HG02588 (cell line): ENCODE measurements at regions not wholly inside any gene's neighbourhood (a gene's known extent, or its start where the extent isn't known, plus 50 kb on each side); places are given as distances from the start of the nearest gene placed in this dataset.
"Not testable (repeated sequence)": the region's sequence is repeated elsewhere in the genome, so short reads cannot be mapped to it uniquely, and the experiment has no call there.

Experiments
- ATAC-seq: cut with Tn5 transposase; IDR thresholded peaks from one replicate; pipeline ENCODE4 v1.9.1; 2021; ENCODE audit warnings: mild to moderate bottlenecking, moderate library complexity; ENCODE audit not compliant: unreplicated experiment

DNA sequence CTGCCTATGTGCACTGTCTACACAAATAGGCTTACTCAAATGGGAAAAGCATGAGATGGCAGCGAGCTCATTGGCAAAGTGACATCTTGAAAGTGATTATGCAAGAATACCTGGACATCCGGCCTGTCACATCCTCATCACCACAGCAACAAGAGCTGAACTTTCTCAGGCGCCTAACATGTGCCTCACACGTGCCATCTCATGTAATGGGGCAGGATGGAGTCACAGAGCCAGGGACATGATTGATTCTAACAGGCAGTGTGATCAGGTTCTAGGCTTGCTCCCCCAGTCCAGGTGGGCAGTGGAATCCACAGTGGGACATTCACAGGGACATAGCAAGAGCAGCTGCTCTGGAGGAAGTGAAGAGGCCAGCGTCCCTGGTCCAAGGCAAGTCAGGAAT lies 192.3 kb upstream of the SSTR4 start:
- no peak for ATAC-seq

DNA sequence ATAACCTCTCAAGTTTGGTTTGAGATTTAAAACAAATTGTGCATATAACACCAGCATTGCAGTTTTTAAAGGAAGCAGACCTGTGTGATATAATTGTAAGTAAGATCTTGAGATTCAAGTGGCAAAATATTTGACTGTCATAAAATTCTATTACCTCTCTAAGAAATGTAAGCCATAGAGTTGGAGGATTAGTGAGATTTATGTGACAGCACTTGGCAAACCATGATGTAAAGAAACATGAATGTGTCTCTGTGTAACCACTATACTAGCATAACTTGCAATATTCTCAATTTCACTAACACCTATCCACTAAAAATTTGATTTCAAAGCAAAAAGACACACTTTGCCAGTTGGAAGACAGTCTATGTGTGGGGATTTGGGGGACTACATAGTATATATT lies 190.2 kb upstream of the SSTR4 start:
- ATAC-seq: no peak

DNA sequence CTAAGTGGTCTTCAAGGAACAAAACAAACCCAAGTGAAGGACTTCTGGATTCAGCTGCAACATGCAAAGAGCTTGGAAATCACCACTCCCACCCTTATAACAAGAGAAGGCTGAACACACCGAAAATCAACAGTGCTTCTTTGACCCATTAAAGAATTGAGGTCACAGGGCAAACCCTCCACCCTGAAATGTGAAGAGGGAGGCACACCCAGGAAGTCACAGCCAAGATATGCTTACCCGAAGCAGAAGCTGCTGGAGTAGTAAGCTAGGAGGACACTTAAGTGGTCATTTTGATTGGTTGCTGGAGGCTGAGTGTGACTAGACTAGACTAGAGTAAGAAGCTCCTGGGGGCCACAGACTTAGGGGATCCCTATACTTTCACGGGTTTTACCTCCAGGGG lies 188.2 kb upstream of the SSTR4 start:
- no peak for ATAC-seq

DNA sequence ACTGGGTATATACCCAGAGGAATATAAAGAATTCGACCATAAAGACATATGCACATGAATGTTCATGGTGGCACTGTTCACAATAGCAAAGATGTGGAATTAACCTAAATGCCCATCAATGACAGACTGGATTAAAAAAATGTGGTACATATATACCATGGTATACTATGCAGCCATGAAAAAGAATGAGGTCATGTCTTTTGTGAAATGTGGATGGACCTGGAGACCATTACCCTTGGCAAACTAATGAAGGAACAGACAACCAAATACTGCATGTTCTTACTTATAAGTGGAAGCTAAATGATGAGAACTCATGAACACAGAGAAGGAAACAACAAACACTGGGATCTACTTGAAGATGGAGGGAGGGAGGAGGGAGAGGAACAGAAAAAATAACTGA lies 186.7 kb upstream of the SSTR4 start:
- ATAC-seq: no peak

DNA sequence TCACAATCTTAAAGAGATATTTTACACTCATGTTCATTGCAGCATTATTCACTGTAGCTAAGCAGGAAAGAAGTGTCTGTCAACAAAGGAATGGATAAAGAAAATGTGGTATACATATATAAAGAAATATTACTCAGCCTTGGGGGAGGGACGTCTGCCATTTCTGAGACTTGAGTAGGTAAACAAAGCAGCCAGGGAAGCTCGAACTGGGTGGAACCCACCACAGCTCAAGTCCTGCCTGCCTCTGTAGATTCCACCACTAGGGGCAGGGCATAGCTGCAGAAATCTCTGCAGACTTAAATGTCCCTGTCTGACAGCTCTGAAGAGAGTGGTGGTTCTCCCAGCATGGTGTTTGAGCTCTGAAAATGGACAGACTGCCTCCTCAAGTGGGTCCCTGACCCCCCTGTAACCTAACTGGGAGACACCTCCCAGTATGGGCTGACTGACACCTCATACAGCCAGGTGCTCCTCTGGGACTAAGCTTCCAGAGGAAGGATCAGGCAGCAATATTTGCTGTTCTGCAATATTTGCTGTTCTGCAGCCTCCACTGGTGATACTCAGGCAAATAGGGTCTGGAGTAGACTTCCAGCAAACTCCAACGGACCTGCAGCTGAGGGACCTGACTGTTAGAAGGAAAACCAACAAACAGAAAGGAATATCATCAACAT lies 183.3 kb upstream of the SSTR4 start:
- not testable (repeated sequence) for ATAC-seq

DNA sequence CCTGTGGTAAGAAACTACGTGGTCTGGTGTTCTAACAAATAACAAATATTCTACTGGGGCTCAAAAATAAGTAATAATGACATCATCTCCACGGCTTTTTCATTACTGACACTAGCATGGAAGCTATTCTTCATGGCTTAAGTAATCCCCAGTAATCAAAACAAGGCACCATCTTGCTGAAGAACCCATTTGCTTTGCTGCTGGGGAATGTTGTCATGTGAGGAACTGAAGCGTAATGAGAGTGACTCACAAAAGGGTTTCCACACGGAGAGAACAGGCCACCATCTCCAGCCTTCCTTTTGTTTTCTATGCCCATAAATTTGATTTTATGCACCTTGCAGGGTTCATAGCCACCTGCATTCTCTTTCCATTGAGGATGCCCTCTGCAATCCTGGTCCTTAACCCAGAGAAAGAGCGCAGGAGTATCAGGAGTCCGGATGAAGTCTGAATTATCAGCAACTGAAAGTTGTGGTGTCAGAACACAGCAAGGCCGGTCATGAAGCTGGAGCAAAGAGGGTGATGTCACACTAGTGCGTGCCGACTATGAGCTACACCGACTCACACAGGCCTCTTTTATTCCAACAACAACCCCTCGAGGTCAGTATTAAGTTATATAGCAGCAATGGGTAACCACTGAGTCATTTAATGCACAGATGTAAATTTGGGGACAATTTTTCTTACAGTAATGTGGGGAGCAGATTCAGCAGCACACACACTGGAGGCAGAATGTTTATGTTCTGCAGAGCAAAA lies 173.7 kb upstream of the SSTR4 start:
- no peak for ATAC-seq

DNA sequence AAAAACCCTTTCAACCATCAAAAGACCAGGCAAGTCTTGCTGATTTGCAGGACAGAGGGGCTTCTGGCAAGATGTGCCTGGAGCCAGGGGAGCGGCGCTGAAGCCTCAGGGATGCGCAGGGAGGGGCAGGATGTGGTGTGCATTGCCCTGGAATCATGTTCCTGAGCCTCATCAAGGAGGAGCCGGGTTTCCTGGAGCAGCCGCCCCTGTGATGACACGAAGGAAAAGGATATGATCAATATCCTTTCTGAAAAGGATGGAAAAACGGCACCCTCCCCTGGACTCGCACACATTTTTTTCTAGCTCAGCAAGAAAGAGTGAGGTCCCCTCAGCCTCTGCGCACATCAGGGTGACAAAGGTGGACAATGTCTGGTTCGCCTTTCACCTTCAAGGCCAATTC lies 173.1 kb upstream of the SSTR4 start:
- no peak for ATAC-seq

DNA sequence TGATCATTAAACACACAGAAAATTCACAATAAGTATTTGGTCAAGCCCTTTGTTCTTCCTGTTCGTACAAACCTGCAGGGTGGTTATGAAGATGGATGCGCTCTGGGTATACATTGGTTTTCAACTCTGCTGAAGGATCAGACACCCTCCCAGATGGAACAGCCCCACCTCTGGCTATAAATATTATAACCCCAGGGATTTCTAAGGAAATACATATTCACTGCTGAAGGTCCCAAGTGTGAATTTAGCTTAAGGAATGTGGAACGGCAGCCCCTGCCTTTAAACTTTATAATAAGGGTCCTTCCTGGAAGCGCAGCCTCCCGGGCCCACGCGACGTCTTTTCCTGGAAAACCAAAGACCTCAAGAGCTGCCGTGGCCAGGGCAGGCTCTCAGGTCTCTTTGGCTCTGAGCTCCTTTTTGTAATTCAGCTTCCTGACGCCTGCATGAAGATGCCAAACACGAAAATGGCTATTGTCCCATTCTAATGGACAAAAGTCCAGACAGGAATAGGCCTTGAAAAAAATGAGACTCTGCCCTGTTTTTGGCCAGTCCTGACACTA lies 172.4 kb upstream of the SSTR4 start:
- no peak for ATAC-seq

DNA sequence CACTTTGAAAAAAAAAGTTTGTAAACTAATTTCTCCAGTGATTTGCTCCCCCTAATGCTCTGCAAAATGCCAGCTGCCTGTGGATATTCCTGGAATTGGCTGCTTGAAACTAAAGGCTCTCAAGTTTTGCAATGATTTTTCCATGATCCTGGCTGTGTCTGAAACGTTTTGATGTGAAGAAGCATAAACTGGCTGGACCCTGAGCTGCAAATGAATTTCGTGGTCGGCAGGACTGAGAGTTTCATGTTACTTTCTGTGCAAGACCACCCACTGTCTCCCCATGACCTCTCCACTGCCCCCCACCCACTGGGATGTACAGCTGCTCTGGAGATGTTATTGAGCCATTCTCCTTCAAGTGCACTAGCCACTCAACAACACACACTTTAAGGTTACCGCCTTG lies 171.3 kb upstream of the SSTR4 start:
- no peak for ATAC-seq

DNA sequence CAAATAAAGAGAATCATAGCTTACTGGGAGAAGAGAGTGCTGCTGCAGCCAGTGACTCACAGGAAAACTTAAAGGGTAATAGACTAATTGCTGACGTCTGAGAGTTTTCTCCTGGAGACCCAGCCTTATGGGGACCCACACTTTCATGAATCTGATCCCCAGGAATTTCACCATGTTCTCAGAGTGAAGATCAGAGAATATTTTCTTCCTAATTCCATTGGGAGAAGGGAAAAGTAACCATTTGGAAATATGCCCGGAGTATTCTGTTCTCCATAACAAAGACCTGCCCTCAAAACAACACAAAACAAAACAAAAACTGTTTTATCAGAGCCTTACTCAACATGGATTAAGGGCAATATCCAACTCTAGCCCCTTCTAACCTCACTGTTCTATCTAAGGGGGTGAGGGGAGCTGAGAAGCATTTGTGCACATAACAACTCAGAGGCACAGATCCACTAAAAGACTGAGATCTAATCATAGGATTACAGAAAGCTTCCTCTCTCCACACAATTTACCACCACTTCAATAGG lies 168.2 kb upstream of the SSTR4 start:
- ATAC-seq: no peak

DNA sequence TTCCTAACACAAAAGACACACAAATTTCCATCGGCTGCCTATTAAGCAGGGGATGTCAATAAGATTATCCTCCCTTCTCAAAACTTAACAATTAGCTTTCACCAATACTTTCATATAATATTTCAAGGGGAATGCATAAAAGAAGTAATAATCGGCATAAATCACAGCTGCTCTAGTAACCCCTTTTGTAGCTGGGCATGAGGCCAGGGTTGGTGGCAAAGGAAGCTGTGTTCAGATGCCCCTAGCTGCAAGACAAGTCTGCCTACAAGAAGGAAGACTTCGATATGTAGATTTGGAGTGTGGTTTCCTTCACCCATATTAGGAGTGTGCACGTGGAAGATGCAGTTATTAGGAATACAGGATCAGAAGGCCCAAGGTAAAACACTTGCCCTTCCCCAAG lies 156.9 kb upstream of the SSTR4 start:
- no peak for ATAC-seq

DNA sequence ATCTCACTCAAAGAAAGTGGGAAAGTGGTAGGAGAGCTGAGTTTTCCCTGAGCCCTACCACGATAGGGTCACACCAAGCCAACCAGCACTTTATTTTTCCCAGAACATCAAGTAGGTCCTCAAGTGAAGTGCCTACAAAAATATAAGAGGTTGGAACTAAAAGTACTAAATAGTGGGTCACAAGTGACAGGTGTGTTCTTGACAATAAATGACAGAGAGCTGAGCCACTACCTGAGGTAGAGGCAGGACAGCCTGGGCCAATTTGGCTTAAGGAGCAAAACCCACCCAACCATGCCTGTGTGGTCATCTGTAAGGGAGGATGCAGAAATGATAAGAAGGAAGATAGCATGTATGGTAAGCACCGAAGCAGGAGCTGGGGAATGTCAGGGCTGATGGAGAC lies 154.8 kb upstream of the SSTR4 start:
- no peak for ATAC-seq

DNA sequence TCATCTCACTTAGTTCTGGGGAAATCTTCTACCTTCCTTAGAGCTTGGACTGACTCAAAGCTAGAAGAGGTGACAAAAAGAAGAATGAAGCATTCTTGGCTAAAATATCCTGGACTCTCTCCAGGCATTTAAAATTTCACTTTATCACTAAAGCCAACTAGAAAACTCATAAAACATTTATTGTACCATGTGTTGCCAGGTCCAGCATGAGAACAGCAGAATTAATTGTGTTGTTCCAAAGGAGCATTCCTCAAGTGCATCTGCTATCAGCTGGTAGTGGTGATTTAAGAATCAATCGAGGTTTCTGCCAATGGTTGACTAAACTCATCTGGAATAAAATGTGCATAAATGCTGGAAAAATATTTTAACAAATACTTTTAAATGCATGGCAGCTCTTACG lies 147.3 kb upstream of the SSTR4 start:
- no peak for ATAC-seq

DNA sequence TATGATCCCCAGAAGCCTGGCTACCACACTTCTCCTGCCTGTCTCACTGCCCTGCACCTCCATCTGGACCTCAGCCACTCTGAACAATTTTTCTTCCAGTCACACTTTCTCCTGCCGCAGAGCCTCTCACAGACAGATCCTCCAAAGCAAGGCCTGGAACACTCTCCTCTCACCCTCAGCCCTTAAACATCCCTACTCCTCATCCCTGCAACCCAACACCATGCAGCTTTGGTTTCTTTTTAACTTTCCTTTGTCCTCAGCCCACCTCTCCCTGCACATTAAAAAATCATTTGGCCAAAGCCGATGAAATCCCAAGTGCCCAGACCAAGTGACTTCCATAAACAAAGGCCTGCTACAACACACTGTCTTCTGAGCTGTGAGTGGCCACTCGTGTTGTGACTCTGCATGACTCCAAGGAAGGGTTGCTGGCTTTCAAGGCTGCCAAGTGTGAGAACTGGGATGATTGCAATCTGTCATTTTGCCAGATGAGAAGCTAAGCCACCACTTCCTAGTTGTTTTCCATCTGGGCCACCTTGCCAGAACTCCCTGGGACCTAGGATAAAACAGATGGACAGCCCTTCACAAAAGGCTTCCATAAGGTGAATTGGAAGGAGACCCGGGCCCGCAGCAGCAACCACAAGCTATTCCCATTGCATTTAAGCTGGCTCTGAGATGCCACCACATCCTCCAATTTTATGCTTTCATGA lies 144.4 kb upstream of the SSTR4 start:
- ATAC-seq: no peak

DNA sequence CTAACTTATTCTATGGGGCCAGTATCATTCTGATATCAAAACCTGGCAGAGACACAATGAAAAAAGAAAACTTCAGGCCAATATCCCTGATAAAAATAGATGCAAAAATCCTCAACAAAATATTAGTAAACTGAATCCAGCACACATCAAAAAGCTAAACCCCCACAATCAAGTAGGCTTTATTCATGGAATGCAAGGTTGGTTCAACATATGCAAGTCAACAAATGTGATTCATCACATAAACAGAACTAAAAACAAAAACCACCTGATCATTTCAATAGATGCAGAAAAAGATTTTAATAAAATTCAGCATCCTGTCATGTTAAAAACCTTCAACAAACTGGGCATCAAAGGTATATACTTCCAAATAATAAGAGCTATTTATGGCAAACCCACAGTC lies 133.9 kb upstream of the SSTR4 start:
- ATAC-seq: no peak

DNA sequence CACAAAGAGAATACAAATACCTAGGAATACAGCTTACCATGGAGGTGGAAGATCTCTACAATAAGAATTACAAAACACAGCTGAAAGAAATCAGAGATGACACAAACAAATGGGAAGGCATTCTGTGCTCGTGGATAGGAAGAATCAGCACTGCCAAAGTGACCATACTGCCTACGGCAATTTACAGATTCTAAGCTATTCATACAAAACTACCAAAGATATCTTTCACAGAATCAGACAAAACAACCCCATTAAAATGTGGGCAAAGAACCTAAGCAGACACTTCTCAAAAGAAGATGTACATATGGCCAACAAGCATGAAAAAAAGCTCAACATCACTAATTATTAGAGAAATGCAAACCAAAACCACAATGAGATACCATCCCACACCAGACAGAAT lies 133.2 kb upstream of the SSTR4 start:
- no peak for ATAC-seq

DNA sequence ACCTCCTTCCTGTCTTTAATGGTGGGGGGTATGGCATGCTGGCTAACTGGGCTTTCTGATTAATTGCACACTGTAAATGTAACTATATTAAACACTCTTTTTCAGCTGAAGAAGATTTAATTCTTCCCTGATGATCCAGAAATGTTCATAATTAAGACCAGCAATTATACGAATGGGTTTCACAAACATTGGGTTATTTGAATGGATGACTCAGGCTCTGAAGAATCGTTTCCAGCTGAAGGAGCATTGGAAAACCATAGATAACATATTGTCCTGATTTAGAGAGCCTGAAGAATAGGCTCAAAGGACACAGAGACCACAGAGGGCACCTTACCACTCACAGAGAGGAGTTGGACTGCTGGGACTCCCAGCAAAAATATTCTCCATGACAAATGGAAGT lies 130.7 kb upstream of the SSTR4 start:
- ATAC-seq: no peak

DNA sequence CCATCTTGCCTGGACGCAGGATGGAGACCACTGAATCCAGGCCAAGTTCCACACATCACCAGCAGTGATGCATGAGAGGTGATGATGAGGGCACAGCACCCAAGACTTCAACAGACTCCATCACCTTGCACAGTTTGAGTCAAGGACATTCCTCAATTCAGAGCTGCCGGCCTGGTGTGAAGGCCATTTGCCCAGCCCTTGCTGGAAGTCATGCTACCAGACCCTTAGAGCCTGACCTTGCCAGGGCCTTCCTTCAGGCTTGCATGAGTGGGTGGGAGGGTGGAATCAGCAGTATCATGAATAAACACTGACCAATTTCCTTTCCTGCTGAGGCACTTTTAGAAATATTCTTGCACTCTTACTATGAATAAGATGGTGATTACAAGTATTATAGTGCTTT lies 130.2 kb upstream of the SSTR4 start:
- ATAC-seq: no peak

DNA sequence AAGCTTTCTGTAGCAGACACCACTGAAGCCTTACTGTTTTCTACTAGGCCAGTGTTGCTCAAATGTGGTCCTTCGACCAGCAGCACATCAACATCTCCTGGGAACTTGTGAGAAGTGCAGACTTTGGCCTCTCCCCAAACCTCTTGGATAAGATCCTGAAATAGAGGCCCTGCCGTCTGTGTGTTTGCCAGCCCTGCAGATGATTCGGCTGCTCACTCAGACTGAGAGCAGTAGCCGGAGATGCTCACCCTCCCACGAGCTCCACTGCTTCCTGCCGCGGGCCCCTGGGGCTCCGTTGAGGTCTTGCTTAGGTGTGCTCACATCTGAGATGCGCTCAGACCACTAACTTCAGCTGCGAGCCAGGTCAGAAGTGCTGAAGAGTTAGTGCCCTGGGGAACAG lies 129.5 kb upstream of the SSTR4 start:
- peak; percentile 68 for ATAC-seq

DNA sequence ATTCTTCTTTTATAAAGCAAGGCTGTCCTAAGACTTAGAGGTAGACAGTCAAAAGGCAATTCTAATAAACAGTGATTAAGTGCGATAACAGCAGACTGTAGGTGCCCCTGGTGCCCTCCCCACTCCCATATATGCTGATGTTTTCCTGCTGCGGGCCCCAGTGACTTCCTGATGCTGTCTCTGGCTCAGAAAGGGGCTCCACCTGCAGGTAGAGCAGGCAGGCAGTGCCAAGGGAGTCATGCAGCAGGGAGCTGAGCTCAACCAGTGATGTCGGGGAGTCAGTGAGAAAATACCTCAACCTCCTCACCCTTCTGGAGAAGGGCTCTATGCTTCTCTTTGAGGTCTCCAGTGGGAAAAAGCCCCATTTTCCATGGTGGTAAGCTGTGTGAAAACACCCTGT lies 126.7 kb upstream of the SSTR4 start:
- ATAC-seq: no peak

DNA sequence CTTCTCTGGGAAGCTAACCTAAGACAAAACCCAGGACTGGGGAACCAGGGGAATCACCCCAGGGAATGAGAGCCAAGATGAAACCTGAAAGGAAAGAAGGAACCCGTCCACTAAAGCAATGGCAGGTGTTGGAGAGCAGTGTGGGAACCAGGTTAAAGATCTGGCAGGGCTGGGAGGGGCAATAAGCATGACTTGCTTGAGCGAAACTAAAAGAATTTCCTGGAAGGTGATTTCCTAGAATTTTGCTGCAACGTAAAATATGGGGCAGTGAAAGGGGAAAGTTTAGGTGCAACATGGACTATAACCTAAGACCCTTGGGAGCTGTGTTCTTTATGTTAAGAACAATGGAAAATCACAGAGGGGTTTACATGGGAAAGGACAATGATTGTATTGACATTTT lies 126.2 kb upstream of the SSTR4 start:
- ATAC-seq: no peak

DNA sequence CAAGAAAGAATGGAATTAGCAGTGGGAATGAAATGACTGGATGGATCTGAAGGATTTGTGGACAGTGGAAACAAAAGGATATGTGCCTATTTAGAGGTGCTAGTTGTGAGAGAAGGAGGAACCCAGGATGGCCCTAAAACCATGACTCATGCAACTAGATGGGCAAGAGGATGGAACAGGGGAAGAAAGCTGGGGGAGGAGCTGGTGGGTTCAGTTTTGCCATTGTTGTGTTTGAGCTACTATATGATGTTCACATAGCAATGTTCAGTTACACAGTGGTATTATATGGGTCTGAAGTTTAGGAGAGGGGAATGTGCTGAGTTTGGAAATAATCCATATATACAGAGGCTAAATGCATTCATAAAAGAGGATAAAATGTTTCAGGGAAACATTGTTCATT lies 125.7 kb upstream of the SSTR4 start:
- no peak for ATAC-seq
